HepG2 (cell line): ENCODE measurements at regions not wholly inside any gene's neighbourhood (a gene's known extent, or its start where the extent isn't known, plus 50 kb on each side); places are given as distances from the start of the nearest gene placed in this dataset.

Experiments used
- ATAC-seq: fragments of 200-7000 bp; cut with Tn5 transposase; 3 replicates; pipeline ENCODE4 v1.9.1; 2020; ENCODE audit warnings: mild to moderate bottlenecking, moderate library complexity
- BruUV-seq: library from RNA; stranded (reverse); fragments of 400-500 nt; replicated peaks from 2 replicates; lab custom pipeline; 2021; lab: Mats Ljungman, UMichigan
- CTCF ChIA-PET: fragments of 300-600 bp; formaldehyde crosslinking; extraction: SDS; loops from one replicate; lab custom pipeline; 2021; ENCODE audit warnings: low total read pairs, inconsistent platforms, low intra/inter-chr PET ratio; lab: Yijun Ruan, JAX
- POLR2A ChIA-PET: fragments of 350-600 bp; sonication (Branson Sonifier 250); formaldehyde crosslinking; loops from one replicate; lab custom pipeline; 2020; ENCODE audit warnings: antibody characterized with exemption, inconsistent platforms; lab: Yijun Ruan, JAX
- DNase-seq: peaks from one replicate; pipeline ENCODE4 v3.0.0-alpha.2; 2015; ENCODE audit warnings: low spot score
- FAIRE-seq: peaks from 3 replicates; lab custom pipeline; 2011; peaks lifted over from hg19 to GRCh38; lab: Jason Lieb, UNC
- H2AFZ ChIP-seq: one replicate; pipeline ENCODE4 v1.6.1; 2011; ENCODE audit warnings: low read length, inconsistent platforms
- H3K27ac ChIP-seq: fragments of 300-600 bp; 3 replicates; pipeline ENCODE4 v1.8.0; 2011; ENCODE audit warnings: mixed run types, mild to moderate bottlenecking, mixed read lengths, low read length, inconsistent platforms; ENCODE audit not compliant: insufficient read depth; ENCODE audit errors: extremely low read length
- H3K27me3 ChIP-seq, 2 experiments: fragments of 200-600 bp in 1 of 2; 2 replicates in 1 of 2; 3 replicates in 1 of 2; pipeline versions ENCODE4 v1.6.0 to v1.8.0; 2011; ENCODE audit warnings: low read length in 2 of 2, mild to moderate bottlenecking in 2 of 2, moderate library complexity in 2 of 2, inconsistent platforms in 1 of 2; ENCODE audit not compliant: insufficient read depth in 2 of 2, control insufficient read depth in 1 of 2
- H3K36me3 ChIP-seq, 2 experiments: fragments of 200-600 bp in 1 of 2; replicated peaks in 1 of 2; 2 replicates in 1 of 2; 3 replicates in 1 of 2; pipeline versions ENCODE4 v1.5.1 to v1.8.0; 2011; ENCODE audit warnings: low read length in 2 of 2, inconsistent platforms in 1 of 2; ENCODE audit not compliant: insufficient read depth in 2 of 2, control insufficient read depth in 1 of 2
- H3K4me1 ChIP-seq: 2 replicates; pipeline ENCODE4 v1.5.1; 2012; ENCODE audit warnings: low read length, inconsistent platforms; ENCODE audit not compliant: insufficient read depth
- H3K4me2 ChIP-seq: 2 replicates; pipeline ENCODE4 v1.6.0; 2011; ENCODE audit warnings: low read depth, low read length, inconsistent platforms
- H3K4me3 ChIP-seq, 3 experiments: fragments of 200-600 bp in 1 of 3; sonication (generic), shearing (Covaris generic) in 1 of 3; replicated peaks in 1 of 3; 2 replicates each; pipeline ENCODE4 v1.5.1; 2011 to 2016; ENCODE audit warnings: low read length in 3 of 3, inconsistent platforms in 2 of 3, low read depth in 2 of 3, mild to moderate bottlenecking in 2 of 3, control low read depth in 1 of 3, mixed read lengths in 1 of 3; ENCODE audit not compliant: insufficient read depth in 1 of 3
- H3K79me2 ChIP-seq: one replicate; pipeline ENCODE4 v1.6.1; 2011; ENCODE audit warnings: low read length, inconsistent platforms; ENCODE audit not compliant: insufficient read depth
- H3K9ac ChIP-seq: 2 replicates; pipeline ENCODE4 v1.6.0; 2011; ENCODE audit warnings: mild to moderate bottlenecking, low read depth, low read length, inconsistent platforms; ENCODE audit not compliant: insufficient read depth
- H3K9me3 ChIP-seq: 2 replicates; pipeline ENCODE4 v1.5.1; 2012; ENCODE audit warnings: mild to moderate bottlenecking, low read length
- H4K20me1 ChIP-seq: 2 replicates; pipeline ENCODE4 v1.6.0; 2011; ENCODE audit warnings: inconsistent platforms, mild to moderate bottlenecking, low read length, moderate library complexity; ENCODE audit not compliant: insufficient read depth
- HNRNPH1 ChIP-seq: fragments of 200-400 bp; formaldehyde crosslinking; optimal IDR thresholded peaks from 2 replicates; pipeline ENCODE3; 2017; ENCODE audit warnings: mild to moderate bottlenecking, low read depth, low read length
- LCORL ChIP-seq, 2 experiments: fragments of 450-650 bp in 1 of 2; sonication (generic) in 1 of 2; formaldehyde crosslinking in 1 of 2; IDR thresholded peaks; 2 replicates each; pipeline versions ENCODE4 v1.5.0 to v1.6.1; 2017 to 2020; ENCODE audit warnings: antibody characterized with exemption in 1 of 2, missing genetic modification reagents in 1 of 2
- RBM39 ChIP-seq: fragments of 200-400 bp; formaldehyde crosslinking; IDR thresholded peaks from one replicate; pipeline ENCODE4 v1.6.1; 2018; ENCODE audit warnings: antibody characterized with exemption, mild to moderate bottlenecking, low read depth, low read length; ENCODE audit not compliant: poor library complexity, severe bottlenecking
- RFX5 ChIP-seq: IDR thresholded peaks from 2 replicates; pipeline ENCODE4 v1.6.1; 2011; ENCODE audit warnings: low read depth, low read length, improper control_type of control experiment
- SOX5 ChIP-seq: IDR thresholded peaks from 2 replicates; pipeline ENCODE4 v1.6.1; 2016; ENCODE audit warnings: borderline replicate concordance
- ZNF644 ChIP-seq: IDR thresholded peaks from 2 replicates; pipeline ENCODE4 v1.6.1; 2016; ENCODE audit warnings: low read depth
- in situ Hi-C: cut with HindIII; loops from 2 replicates; pipeline ENCODE4 v1.10.0; 2017; ENCODE audit warnings: low pct_unique_long_range_greater_than_20kb; ENCODE audit not compliant: extremely low pct_ligation_motif_present
- intact Hi-C: fragments of 100-400 bp; cut with micrococcal nuclease; formaldehyde crosslinking; loops from one replicate; pipeline ENCODE4 v1.10.0; 2022; ENCODE audit not compliant: unreplicated experiment
- TF ChIP-seq, protein P1 (sequence below): sonication (generic); formaldehyde crosslinking; IDR thresholded peaks from 2 replicates; pipeline ENCODE4 v1.9.0; 2021; ENCODE audit warnings: missing genetic modification reagents, mild to moderate bottlenecking, borderline replicate concordance
- TF ChIP-seq, protein P2 (sequence below): sonication (generic); formaldehyde crosslinking; IDR thresholded peaks from 2 replicates; pipeline ENCODE4 v1.4.0; 2020; ENCODE audit warnings: missing genetic modification reagents, mild to moderate bottlenecking, borderline replicate concordance
- TF ChIP-seq, protein P3 (sequence below): IDR thresholded peaks from 2 replicates; pipeline ENCODE4 v1.6.1; 2012; ENCODE audit warnings: low read length, improper control_type of control experiment
- TF ChIP-seq, protein P4 (sequence below): sonication (generic); formaldehyde crosslinking; IDR thresholded peaks from 2 replicates; pipeline ENCODE4 v1.4.0; 2020; ENCODE audit warnings: missing genetic modification reagents
- TF ChIP-seq, protein P5 (sequence below): sonication (generic); formaldehyde crosslinking; IDR thresholded peaks from 2 replicates; pipeline ENCODE4 v1.8.1; 2023; ENCODE audit warnings: mild to moderate bottlenecking, missing genetic modification reagents, borderline replicate concordance

DNA sequence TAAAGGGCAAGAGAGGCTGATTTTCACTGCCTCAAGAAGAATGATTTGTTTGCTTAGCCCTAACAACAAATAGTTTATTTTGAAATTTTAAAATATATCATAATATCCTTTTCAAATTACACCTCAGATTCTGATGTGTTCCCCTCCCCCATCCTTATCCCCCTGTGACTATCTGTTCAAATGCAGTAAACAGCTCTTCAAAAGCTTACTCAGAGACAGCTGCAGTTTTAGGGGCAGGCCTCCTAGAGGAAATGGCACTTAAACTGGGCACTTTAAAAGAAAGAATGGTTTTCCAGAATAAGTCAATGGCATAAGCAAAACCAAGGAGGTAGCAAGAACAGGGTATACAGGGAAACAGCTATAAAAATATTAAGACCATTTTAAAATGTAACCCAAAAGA lies 118.6 kb upstream of the UST start:
- in situ Hi-C loops, result no loop called here
- TF ChIP-seq, protein P1, sequence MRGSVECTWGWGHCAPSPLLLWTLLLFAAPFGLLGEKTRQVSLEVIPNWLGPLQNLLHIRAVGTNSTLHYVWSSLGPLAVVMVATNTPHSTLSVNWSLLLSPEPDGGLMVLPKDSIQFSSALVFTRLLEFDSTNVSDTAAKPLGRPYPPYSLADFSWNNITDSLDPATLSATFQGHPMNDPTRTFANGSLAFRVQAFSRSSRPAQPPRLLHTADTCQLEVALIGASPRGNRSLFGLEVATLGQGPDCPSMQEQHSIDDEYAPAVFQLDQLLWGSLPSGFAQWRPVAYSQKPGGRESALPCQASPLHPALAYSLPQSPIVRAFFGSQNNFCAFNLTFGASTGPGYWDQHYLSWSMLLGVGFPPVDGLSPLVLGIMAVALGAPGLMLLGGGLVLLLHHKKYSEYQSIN (CRISPR knock-in tag), result no peak
- no peak for TF ChIP-seq SOX5 (CRISPR knock-in tag)
- no peak for TF ChIP-seq RFX5
- TF ChIP-seq, protein P2, sequence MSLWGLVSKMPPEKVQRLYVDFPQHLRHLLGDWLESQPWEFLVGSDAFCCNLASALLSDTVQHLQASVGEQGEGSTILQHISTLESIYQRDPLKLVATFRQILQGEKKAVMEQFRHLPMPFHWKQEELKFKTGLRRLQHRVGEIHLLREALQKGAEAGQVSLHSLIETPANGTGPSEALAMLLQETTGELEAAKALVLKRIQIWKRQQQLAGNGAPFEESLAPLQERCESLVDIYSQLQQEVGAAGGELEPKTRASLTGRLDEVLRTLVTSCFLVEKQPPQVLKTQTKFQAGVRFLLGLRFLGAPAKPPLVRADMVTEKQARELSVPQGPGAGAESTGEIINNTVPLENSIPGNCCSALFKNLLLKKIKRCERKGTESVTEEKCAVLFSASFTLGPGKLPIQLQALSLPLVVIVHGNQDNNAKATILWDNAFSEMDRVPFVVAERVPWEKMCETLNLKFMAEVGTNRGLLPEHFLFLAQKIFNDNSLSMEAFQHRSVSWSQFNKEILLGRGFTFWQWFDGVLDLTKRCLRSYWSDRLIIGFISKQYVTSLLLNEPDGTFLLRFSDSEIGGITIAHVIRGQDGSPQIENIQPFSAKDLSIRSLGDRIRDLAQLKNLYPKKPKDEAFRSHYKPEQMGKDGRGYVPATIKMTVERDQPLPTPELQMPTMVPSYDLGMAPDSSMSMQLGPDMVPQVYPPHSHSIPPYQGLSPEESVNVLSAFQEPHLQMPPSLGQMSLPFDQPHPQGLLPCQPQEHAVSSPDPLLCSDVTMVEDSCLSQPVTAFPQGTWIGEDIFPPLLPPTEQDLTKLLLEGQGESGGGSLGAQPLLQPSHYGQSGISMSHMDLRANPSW (CRISPR knock-in tag), result no peak
- TF ChIP-seq ZNF644 (CRISPR knock-in tag), result no peak
- no peak for TF ChIP-seq RBM39
- TF ChIP-seq, protein P3, sequence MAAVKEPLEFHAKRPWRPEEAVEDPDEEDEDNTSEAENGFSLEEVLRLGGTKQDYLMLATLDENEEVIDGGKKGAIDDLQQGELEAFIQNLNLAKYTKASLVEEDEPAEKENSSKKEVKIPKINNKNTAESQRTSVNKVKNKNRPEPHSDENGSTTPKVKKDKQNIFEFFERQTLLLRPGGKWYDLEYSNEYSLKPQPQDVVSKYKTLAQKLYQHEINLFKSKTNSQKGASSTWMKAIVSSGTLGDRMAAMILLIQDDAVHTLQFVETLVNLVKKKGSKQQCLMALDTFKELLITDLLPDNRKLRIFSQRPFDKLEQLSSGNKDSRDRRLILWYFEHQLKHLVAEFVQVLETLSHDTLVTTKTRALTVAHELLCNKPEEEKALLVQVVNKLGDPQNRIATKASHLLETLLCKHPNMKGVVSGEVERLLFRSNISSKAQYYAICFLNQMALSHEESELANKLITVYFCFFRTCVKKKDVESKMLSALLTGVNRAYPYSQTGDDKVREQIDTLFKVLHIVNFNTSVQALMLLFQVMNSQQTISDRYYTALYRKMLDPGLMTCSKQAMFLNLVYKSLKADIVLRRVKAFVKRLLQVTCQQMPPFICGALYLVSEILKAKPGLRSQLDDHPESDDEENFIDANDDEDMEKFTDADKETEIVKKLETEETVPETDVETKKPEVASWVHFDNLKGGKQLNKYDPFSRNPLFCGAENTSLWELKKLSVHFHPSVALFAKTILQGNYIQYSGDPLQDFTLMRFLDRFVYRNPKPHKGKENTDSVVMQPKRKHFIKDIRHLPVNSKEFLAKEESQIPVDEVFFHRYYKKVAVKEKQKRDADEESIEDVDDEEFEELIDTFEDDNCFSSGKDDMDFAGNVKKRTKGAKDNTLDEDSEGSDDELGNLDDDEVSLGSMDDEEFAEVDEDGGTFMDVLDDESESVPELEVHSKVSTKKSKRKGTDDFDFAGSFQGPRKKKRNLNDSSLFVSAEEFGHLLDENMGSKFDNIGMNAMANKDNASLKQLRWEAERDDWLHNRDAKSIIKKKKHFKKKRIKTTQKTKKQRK, result no peak
- TF ChIP-seq, protein P4, sequence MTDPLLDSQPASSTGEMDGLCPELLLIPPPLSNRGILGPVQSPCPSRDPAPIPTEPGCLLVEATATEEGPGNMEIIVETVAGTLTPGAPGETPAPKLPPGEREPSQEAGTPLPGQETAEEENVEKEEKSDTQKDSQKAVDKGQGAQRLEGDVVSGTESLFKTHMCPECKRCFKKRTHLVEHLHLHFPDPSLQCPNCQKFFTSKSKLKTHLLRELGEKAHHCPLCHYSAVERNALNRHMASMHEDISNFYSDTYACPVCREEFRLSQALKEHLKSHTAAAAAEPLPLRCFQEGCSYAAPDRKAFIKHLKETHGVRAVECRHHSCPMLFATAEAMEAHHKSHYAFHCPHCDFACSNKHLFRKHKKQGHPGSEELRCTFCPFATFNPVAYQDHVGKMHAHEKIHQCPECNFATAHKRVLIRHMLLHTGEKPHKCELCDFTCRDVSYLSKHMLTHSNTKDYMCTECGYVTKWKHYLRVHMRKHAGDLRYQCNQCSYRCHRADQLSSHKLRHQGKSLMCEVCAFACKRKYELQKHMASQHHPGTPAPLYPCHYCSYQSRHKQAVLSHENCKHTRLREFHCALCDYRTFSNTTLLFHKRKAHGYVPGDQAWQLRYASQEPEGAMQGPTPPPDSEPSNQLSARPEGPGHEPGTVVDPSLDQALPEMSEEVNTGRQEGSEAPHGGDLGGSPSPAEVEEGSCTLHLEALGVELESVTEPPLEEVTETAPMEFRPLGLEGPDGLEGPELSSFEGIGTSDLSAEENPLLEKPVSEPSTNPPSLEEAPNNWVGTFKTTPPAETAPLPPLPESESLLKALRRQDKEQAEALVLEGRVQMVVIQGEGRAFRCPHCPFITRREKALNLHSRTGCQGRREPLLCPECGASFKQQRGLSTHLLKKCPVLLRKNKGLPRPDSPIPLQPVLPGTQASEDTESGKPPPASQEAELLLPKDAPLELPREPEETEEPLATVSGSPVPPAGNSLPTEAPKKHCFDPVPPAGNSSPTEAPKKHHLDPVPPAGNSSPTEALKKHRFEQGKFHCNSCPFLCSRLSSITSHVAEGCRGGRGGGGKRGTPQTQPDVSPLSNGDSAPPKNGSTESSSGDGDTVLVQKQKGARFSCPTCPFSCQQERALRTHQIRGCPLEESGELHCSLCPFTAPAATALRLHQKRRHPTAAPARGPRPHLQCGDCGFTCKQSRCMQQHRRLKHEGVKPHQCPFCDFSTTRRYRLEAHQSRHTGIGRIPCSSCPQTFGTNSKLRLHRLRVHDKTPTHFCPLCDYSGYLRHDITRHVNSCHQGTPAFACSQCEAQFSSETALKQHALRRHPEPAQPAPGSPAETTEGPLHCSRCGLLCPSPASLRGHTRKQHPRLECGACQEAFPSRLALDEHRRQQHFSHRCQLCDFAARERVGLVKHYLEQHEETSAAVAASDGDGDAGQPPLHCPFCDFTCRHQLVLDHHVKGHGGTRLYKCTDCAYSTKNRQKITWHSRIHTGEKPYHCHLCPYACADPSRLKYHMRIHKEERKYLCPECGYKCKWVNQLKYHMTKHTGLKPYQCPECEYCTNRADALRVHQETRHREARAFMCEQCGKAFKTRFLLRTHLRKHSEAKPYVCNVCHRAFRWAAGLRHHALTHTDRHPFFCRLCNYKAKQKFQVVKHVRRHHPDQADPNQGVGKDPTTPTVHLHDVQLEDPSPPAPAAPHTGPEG, result no peak
- no peak for TF ChIP-seq HNRNPH1
- no peak for TF ChIP-seq LCORL (IDR thresholded peaks at IDR 0.05)
- TF ChIP-seq LCORL (CRISPR knock-in tag; IDR thresholded peaks at IDR 0.05), result no peak
- TF ChIP-seq, protein P5, sequence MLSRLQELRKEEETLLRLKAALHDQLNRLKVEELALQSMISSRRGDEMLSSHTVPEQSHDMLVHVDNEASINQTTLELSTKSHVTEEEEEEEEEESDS (CRISPR knock-in tag), result no peak

More for the DNA sequence above, 118.6 kb upstream of the UST start:
- FAIRE-seq, result no peak
- BruUV-seq, result no TSS peak
- no peaks in the 10 kb centered on the region for H3K9me3 ChIP-seq
- CTCF ChIA-PET, result no interaction called here
- H3K27ac ChIP-seq, result no peak overlapping the region
- intact Hi-C loops, result no loop called here
- H3K4me3 ChIP-seq, result no peak overlapping the region
- no peaks in the 10 kb centered on the region for H3K4me1 ChIP-seq
- no peak overlapping the region for H3K9ac ChIP-seq
- POLR2A ChIA-PET, result no interaction called here
- no peak for ATAC-seq
- no peak for DNase-seq
- H4K20me1 ChIP-seq, result no peaks in the 10 kb centered on the region
- no peak overlapping the region for H3K4me2 ChIP-seq
- H3K36me3 ChIP-seq, result no peaks in the 10 kb centered on the region
- H3K27me3 ChIP-seq, result no peaks in the 10 kb centered on the region; a peak in 2 of 5 replicates
- H2AFZ ChIP-seq, result no peak overlapping the region
- no peaks in the 10 kb centered on the region for H3K79me2 ChIP-seq
